Neuronal stem cell (in vitro differentiated cells): ENCODE measurements at regions not wholly inside any gene's neighbourhood (a gene's known extent, or its start where the extent isn't known, plus 50 kb on each side); places are given as distances from the start of the nearest gene placed in this dataset.
"Not testable (repeated sequence)": the region's sequence is repeated elsewhere in the genome, so short reads cannot be mapped to it uniquely, and the experiment has no call there.

ENCODE experiments used
- DNase-seq: peaks from one replicate; pipeline ENCODE4 v3.0.0-alpha.2; 2013; ENCODE audit warnings: low spot score
- H2AFZ ChIP-seq: one replicate; pipeline ENCODE4 v1.6.1; 2013; ENCODE audit warnings: mild to moderate bottlenecking, low read length, inconsistent platforms
- H2AK5ac ChIP-seq: 2 replicates; pipeline ENCODE4 v1.6.1; 2013; ENCODE audit warnings: low read depth, mild to moderate bottlenecking, inconsistent platforms, low read length, moderate library complexity, mixed read lengths
- H2BK120ac ChIP-seq: 2 replicates; pipeline ENCODE4 v1.6.1; 2013; ENCODE audit warnings: low read depth, mild to moderate bottlenecking, inconsistent platforms, low read length, moderate library complexity, mixed read lengths
- H2BK12ac ChIP-seq: one replicate; pipeline ENCODE4 v1.6.1; 2013; ENCODE audit warnings: low read length, inconsistent platforms
- H2BK15ac ChIP-seq: 2 replicates; pipeline ENCODE4 v1.6.1; 2013; ENCODE audit warnings: mild to moderate bottlenecking, low read length, inconsistent platforms, mixed read lengths
- H2BK5ac ChIP-seq: one replicate; pipeline ENCODE4 v1.6.1; 2013; ENCODE audit warnings: inconsistent platforms, mild to moderate bottlenecking, low read length, moderate library complexity
- H3K14ac ChIP-seq: one replicate; pipeline ENCODE4 v1.6.1; 2013; ENCODE audit warnings: low read length, inconsistent platforms
- H3K18ac ChIP-seq: 2 replicates; pipeline ENCODE4 v1.6.1; 2013; ENCODE audit warnings: low read length, inconsistent platforms
- H3K23ac ChIP-seq: 2 replicates; pipeline ENCODE4 v1.6.1; 2013; ENCODE audit warnings: low read depth, mild to moderate bottlenecking, mixed read lengths, low read length, inconsistent platforms; ENCODE audit not compliant: poor library complexity
- H3K27ac ChIP-seq: replicated peaks from 3 replicates; pipeline ENCODE4 v1.5.1; 2013; ENCODE audit warnings: low read length, inconsistent platforms
- H3K27me3 ChIP-seq, 3 experiments: 2 replicates each; pipeline ENCODE4 v1.6.1; 2013; ENCODE audit warnings: low read length in 3 of 3, mild to moderate bottlenecking in 2 of 3, inconsistent platforms in 1 of 3, low read depth in 1 of 3, mixed read lengths in 1 of 3, moderate library complexity in 1 of 3; ENCODE audit not compliant: control insufficient read depth in 3 of 3, insufficient read depth in 3 of 3
- H3K36me3 ChIP-seq, 2 donors: replicated peaks in 1 of 2; 2 replicates each; pipeline ENCODE4 v1.6.1; 2013; ENCODE audit warnings: low read length in 2 of 2; ENCODE audit not compliant: control insufficient read depth in 2 of 2, insufficient read depth in 2 of 2
- H3K4ac ChIP-seq: 2 replicates; pipeline ENCODE4 v1.6.1; 2013; ENCODE audit warnings: inconsistent platforms, mild to moderate bottlenecking, low read length, moderate library complexity
- H3K4me1 ChIP-seq, 2 donors: 1 replicate in 1 of 2; 2 replicates in 1 of 2; pipeline ENCODE4 v1.6.1; 2013; ENCODE audit warnings: low read length in 2 of 2, low read depth in 1 of 2; ENCODE audit not compliant: control insufficient read depth in 2 of 2, insufficient read depth in 1 of 2
- H3K4me2 ChIP-seq: one replicate; pipeline ENCODE4 v1.6.1; 2013; ENCODE audit warnings: mild to moderate bottlenecking, low read length, inconsistent platforms; ENCODE audit not compliant: insufficient read depth, poor library complexity, severe bottlenecking
- H3K4me3 ChIP-seq, 2 donors: 2 replicates each; pipeline ENCODE4 v1.5.1; 2013; ENCODE audit warnings: low read length in 2 of 2, mild to moderate bottlenecking in 2 of 2, inconsistent platforms in 1 of 2, moderate library complexity in 1 of 2
- H3K79me1 ChIP-seq: one replicate; pipeline ENCODE4 v1.6.1; 2013; ENCODE audit warnings: low read depth, mild to moderate bottlenecking, inconsistent platforms, low read length, moderate library complexity
- H3K9ac ChIP-seq: one replicate; pipeline ENCODE4 v1.6.1; 2013; ENCODE audit warnings: mild to moderate bottlenecking, low read depth, low read length, inconsistent platforms; ENCODE audit not compliant: poor library complexity
- H3K9me3 ChIP-seq, 2 donors: replicated peaks in 1 of 2; 2 replicates each; pipeline versions ENCODE3 to v1.6.1; 2013; ENCODE audit warnings: low read length in 2 of 2, mild to moderate bottlenecking in 2 of 2, inconsistent platforms in 1 of 2, low read depth in 1 of 2, mixed read lengths in 1 of 2, moderate library complexity in 1 of 2; ENCODE audit not compliant: control insufficient read depth in 2 of 2, insufficient read depth in 1 of 2
- H4K8ac ChIP-seq: one replicate; pipeline ENCODE4 v1.6.1; 2013; ENCODE audit warnings: low read depth, mild to moderate bottlenecking, inconsistent platforms, low read length, moderate library complexity
- H4K91ac ChIP-seq: one replicate; pipeline ENCODE4 v1.6.1; 2013; ENCODE audit warnings: low read length, low read depth, mild to moderate bottlenecking, inconsistent platforms; ENCODE audit not compliant: poor library complexity
- WGBS, 2 donors: extraction: QIAGEN DNeasy Blood & Tissue Kit; methylation state at CpG; one replicate each; pipeline ENCODE4 v1.1.7; 2013; ENCODE audit warnings: missing lambda C conversion rate in 2 of 2, mixed read lengths in 1 of 2; ENCODE audit not compliant: insufficient read length in 2 of 2, insufficient replicate concordance in 1 of 2; ENCODE audit errors: extremely low coverage in 2 of 2; 5-methylcytosine and 5-hydroxymethylcytosine counted together

DNA sequence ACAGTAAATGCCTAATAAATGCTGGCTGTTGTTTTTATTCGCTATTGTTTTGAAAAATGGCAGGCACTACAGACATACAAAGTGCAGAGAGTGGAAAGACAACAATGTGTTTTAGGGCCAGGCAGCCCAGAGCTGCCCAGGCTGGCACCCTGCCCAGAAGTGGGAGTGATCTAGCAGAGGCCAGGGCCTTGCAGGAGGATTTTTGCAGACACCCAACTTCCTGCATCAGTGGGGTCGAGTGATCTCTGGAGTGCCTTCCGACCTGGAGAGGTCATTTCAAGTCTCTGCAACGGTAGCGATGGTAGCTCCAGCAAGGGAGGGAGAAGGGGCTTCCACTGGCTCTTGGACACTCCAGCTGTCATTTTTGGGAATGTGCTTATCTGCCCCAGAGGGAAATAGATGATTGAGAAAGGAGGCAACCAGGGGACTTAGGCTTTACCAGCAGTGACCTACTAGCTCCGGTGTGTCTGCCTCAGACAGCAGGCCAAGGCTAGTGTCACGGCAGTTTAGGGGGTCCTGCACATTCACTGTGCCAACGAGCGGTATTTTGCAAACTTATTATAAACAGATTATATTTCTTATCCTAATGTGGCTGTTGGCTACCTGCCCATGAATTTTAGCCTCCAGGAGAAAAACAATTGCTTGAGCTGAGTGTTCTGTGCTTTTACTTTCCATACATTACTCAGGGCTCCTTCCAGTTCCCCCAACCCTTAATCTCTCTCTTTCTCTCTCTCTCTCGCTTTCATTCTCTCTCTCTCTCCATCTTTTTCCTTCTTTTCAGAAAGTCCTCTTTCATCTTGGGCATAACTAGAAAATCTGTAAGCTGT, 153.9 kb upstream of the PLGLB2 start:
- H2BK15ac ChIP-seq, H2BK5ac ChIP-seq, H3K9me3 ChIP-seq, H3K4me2 ChIP-seq, H3K36me3 ChIP-seq, H4K8ac ChIP-seq, H3K18ac ChIP-seq, DNase-seq, H2BK12ac ChIP-seq, H3K9ac ChIP-seq, H3K27me3 ChIP-seq, H3K14ac ChIP-seq, H3K23ac ChIP-seq, H2AFZ ChIP-seq, H3K4me1 ChIP-seq, H3K79me1 ChIP-seq, H2AK5ac ChIP-seq, H4K91ac ChIP-seq, H3K27ac ChIP-seq, H3K4ac ChIP-seq, H2BK120ac ChIP-seq, H3K4me3 ChIP-seq: not testable (repeated sequence)
- no CpG with 5 or more reads among the region's 10 CpGs for WGBS, 2 donors

DNA sequence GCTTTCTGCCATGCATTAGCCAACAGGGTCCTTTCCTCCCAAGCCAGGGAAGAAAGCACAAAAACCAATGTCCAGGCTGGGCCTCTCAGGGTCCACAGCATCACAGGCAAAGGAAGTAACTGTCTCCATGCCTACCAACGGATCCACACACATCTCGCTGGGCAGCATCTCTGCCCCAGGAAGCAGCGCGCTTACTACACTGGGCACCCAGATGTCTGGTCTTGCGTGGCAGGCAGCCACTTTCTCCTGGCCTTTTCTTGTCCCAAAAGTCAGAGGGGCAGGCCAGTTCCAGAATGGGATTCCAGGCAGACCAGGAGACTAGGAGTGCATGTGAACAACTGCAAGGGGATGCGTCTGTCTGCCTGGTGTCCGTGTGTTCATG, 153.3 kb upstream of the PLGLB2 start:
- not testable (repeated sequence) for H3K23ac ChIP-seq, DNase-seq, H3K14ac ChIP-seq, H3K9ac ChIP-seq, H3K4me1 ChIP-seq, H3K79me1 ChIP-seq, H3K4me2 ChIP-seq, H4K8ac ChIP-seq, H2AK5ac ChIP-seq, H3K4ac ChIP-seq, H2AFZ ChIP-seq, H2BK120ac ChIP-seq, H3K18ac ChIP-seq, H2BK15ac ChIP-seq, H2BK12ac ChIP-seq, H3K4me3 ChIP-seq, H4K91ac ChIP-seq, H3K27ac ChIP-seq, H3K36me3 ChIP-seq, H3K9me3 ChIP-seq, H3K27me3 ChIP-seq, H2BK5ac ChIP-seq
- WGBS, 2 donors, result no CpG with 5 or more reads among the region's 7 CpGs

- H2AFZ ChIP-seq, H3K36me3 ChIP-seq, H2AK5ac ChIP-seq, H3K27ac ChIP-seq, H3K4me3 ChIP-seq, H2BK15ac ChIP-seq, H3K18ac ChIP-seq, H3K9ac ChIP-seq, H3K4ac ChIP-seq, H3K79me1 ChIP-seq, H2BK12ac ChIP-seq, H3K4me1 ChIP-seq, H4K8ac ChIP-seq, H3K27me3 ChIP-seq, H3K9me3 ChIP-seq, H2BK120ac ChIP-seq, H4K91ac ChIP-seq, H2BK5ac ChIP-seq, DNase-seq, H3K4me2 ChIP-seq, H3K14ac ChIP-seq, H3K23ac ChIP-seq: not testable (repeated sequence)
- WGBS, 2 donors, result no CpG with 5 or more reads among the region's 6 CpGs
These were observed 152.9 kb upstream of the PLGLB2 start for GRCh38 chr2:87595017-87595416.

GRCh38 chr2:87600961-87601360, 146.9 kb upstream of the PLGLB2 start:
- no CpG with 5 or more reads among the region's 3 CpGs for WGBS, 2 donors
- H3K79me1 ChIP-seq, H2BK15ac ChIP-seq, H3K9ac ChIP-seq, H3K27me3 ChIP-seq, H4K91ac ChIP-seq, H3K9me3 ChIP-seq, H3K36me3 ChIP-seq, H2BK120ac ChIP-seq, H3K23ac ChIP-seq, H3K27ac ChIP-seq, H2AFZ ChIP-seq, H3K4me2 ChIP-seq, H2BK5ac ChIP-seq, H3K4me3 ChIP-seq, DNase-seq, H3K4me1 ChIP-seq, H2AK5ac ChIP-seq, H2BK12ac ChIP-seq, H3K18ac ChIP-seq, H3K14ac ChIP-seq, H3K4ac ChIP-seq, H4K8ac ChIP-seq: not testable (repeated sequence)
